ENCODE measurements at regions not wholly inside any gene's neighbourhood (a gene's known extent, or its start where the extent isn't known, plus 50 kb on each side); places are given as distances from the start of the nearest gene placed in this dataset.

DNA sequence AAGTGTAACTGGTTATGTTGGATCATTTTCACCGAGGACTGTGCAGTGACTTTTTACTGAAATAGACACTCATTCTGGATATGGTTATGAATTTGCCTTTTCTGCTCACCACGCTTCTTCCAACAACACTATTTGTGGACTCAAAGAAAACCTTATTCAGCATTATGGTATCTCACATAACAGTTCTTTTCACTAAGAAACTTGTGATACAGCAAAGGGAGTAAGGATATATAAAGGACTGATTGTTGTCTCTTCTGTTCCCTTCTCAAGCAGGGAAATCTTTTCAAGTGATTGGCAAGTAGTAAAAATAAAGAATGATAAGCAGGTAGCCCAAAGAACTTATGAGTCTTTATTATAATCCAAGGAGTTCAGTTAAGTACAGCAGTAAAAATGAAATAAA is 131.5 kb upstream of the SV2C start (continued):
- TF ChIP-seq, protein P1, sequence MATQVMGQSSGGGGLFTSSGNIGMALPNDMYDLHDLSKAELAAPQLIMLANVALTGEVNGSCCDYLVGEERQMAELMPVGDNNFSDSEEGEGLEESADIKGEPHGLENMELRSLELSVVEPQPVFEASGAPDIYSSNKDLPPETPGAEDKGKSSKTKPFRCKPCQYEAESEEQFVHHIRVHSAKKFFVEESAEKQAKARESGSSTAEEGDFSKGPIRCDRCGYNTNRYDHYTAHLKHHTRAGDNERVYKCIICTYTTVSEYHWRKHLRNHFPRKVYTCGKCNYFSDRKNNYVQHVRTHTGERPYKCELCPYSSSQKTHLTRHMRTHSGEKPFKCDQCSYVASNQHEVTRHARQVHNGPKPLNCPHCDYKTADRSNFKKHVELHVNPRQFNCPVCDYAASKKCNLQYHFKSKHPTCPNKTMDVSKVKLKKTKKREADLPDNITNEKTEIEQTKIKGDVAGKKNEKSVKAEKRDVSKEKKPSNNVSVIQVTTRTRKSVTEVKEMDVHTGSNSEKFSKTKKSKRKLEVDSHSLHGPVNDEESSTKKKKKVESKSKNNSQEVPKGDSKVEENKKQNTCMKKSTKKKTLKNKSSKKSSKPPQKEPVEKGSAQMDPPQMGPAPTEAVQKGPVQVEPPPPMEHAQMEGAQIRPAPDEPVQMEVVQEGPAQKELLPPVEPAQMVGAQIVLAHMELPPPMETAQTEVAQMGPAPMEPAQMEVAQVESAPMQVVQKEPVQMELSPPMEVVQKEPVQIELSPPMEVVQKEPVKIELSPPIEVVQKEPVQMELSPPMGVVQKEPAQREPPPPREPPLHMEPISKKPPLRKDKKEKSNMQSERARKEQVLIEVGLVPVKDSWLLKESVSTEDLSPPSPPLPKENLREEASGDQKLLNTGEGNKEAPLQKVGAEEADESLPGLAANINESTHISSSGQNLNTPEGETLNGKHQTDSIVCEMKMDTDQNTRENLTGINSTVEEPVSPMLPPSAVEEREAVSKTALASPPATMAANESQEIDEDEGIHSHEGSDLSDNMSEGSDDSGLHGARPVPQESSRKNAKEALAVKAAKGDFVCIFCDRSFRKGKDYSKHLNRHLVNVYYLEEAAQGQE (IDR thresholded peaks at IDR 0.05; ENCODE audit: unreplicated experiment): no peak

DNA sequence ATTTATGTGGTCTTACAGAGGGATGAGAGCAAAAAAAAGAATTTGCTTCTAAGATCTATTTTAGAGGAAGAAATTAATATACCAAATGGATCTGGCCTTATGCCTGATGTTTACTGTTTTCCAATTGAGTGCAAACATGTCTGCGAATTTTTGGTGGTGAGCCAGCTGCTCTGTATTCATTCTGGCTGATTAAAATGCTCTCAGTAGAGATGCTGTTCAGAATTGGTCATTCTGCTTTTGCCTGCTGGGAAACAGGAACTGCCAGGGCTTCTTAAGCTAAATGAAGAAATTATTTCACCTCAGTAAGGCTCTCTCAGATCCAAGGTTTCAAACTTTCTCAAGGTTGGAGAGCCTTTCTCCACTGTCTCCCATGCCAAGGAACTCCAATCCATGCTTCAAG is 132.0 kb upstream of the SV2C start:
- no peaks in the 10 kb centered on the region for H4K20me1 ChIP-seq (replicated peaks; ENCODE audit: insufficient read depth)
- DNase-seq (ENCODE audit: low spot score) (no peak), ATAC-seq (no peak)
- no peaks in the 10 kb centered on the region for H3F3A ChIP-seq (replicated peaks; ENCODE audit: low read depth)
- Mint-ChIP-seq H3K9me3 (no peaks in the 10 kb centered on the region; the same call in 2 of the 3 replicates), H3K27ac (no peak overlapping the region), H3K4me3 (no peak overlapping the region), H3K4me1 (no peaks in the 10 kb centered on the region), H3K36me3 (ENCODE audit: low read depth) (no peaks in the 10 kb centered on the region), H3K27me3 (ENCODE audit: insufficient read depth, low read depth, poor library complexity) (peaks cover 2% of the 10 kb centered on the region)
- 0 out of 2 replicates have a peak, but pooled peaks cover 11% of the 10 kb centered on the region for H3K9me2 ChIP-seq (ENCODE audit: insufficient read depth)
- H3K4me1 ChIP-seq (ENCODE audit: insufficient read depth): no peaks in the 10 kb centered on the region
- H3K36me3 ChIP-seq (ENCODE audit: insufficient read depth): no peaks in the 10 kb centered on the region
- H3K79me2 ChIP-seq (replicated peaks; ENCODE audit: insufficient read depth): no peaks in the 10 kb centered on the region
- H3K4me2 ChIP-seq: no peak overlapping the region
- H3K4me3 ChIP-seq: no peak overlapping the region
- H2AFZ ChIP-seq: no peak overlapping the region
- H3K27ac ChIP-seq (ENCODE audit: low read depth): no peak overlapping the region
- H3K27me3 ChIP-seq (ENCODE audit: insufficient read depth): no peaks in the 10 kb centered on the region
- no peak for TF ChIP-seq EZH2phosphoT487 (IDR thresholded peaks at IDR 0.05; ENCODE audit: unreplicated experiment)
- TF ChIP-seq, protein P2, sequence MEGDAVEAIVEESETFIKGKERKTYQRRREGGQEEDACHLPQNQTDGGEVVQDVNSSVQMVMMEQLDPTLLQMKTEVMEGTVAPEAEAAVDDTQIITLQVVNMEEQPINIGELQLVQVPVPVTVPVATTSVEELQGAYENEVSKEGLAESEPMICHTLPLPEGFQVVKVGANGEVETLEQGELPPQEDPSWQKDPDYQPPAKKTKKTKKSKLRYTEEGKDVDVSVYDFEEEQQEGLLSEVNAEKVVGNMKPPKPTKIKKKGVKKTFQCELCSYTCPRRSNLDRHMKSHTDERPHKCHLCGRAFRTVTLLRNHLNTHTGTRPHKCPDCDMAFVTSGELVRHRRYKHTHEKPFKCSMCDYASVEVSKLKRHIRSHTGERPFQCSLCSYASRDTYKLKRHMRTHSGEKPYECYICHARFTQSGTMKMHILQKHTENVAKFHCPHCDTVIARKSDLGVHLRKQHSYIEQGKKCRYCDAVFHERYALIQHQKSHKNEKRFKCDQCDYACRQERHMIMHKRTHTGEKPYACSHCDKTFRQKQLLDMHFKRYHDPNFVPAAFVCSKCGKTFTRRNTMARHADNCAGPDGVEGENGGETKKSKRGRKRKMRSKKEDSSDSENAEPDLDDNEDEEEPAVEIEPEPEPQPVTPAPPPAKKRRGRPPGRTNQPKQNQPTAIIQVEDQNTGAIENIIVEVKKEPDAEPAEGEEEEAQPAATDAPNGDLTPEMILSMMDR (conservative IDR thresholded peaks at IDR 0.05; ENCODE audit: low read depth in 2 of 2): no peak
- no peak for TF ChIP-seq ZNF114 (CRISPR knock-in tag; IDR thresholded peaks at IDR 0.05)
- no peak for TF ChIP-seq NANOG (IDR thresholded peaks at IDR 0.05; ENCODE audit: borderline replicate concordance)
- TF ChIP-seq STAT1 (IDR thresholded peaks at IDR 0.05; ENCODE audit: unreplicated experiment): no peak
- no peak for TF ChIP-seq POLR2AphosphoS5 (IDR thresholded peaks at IDR 0.05; ENCODE audit: low read depth)
- TF ChIP-seq, protein P3, sequence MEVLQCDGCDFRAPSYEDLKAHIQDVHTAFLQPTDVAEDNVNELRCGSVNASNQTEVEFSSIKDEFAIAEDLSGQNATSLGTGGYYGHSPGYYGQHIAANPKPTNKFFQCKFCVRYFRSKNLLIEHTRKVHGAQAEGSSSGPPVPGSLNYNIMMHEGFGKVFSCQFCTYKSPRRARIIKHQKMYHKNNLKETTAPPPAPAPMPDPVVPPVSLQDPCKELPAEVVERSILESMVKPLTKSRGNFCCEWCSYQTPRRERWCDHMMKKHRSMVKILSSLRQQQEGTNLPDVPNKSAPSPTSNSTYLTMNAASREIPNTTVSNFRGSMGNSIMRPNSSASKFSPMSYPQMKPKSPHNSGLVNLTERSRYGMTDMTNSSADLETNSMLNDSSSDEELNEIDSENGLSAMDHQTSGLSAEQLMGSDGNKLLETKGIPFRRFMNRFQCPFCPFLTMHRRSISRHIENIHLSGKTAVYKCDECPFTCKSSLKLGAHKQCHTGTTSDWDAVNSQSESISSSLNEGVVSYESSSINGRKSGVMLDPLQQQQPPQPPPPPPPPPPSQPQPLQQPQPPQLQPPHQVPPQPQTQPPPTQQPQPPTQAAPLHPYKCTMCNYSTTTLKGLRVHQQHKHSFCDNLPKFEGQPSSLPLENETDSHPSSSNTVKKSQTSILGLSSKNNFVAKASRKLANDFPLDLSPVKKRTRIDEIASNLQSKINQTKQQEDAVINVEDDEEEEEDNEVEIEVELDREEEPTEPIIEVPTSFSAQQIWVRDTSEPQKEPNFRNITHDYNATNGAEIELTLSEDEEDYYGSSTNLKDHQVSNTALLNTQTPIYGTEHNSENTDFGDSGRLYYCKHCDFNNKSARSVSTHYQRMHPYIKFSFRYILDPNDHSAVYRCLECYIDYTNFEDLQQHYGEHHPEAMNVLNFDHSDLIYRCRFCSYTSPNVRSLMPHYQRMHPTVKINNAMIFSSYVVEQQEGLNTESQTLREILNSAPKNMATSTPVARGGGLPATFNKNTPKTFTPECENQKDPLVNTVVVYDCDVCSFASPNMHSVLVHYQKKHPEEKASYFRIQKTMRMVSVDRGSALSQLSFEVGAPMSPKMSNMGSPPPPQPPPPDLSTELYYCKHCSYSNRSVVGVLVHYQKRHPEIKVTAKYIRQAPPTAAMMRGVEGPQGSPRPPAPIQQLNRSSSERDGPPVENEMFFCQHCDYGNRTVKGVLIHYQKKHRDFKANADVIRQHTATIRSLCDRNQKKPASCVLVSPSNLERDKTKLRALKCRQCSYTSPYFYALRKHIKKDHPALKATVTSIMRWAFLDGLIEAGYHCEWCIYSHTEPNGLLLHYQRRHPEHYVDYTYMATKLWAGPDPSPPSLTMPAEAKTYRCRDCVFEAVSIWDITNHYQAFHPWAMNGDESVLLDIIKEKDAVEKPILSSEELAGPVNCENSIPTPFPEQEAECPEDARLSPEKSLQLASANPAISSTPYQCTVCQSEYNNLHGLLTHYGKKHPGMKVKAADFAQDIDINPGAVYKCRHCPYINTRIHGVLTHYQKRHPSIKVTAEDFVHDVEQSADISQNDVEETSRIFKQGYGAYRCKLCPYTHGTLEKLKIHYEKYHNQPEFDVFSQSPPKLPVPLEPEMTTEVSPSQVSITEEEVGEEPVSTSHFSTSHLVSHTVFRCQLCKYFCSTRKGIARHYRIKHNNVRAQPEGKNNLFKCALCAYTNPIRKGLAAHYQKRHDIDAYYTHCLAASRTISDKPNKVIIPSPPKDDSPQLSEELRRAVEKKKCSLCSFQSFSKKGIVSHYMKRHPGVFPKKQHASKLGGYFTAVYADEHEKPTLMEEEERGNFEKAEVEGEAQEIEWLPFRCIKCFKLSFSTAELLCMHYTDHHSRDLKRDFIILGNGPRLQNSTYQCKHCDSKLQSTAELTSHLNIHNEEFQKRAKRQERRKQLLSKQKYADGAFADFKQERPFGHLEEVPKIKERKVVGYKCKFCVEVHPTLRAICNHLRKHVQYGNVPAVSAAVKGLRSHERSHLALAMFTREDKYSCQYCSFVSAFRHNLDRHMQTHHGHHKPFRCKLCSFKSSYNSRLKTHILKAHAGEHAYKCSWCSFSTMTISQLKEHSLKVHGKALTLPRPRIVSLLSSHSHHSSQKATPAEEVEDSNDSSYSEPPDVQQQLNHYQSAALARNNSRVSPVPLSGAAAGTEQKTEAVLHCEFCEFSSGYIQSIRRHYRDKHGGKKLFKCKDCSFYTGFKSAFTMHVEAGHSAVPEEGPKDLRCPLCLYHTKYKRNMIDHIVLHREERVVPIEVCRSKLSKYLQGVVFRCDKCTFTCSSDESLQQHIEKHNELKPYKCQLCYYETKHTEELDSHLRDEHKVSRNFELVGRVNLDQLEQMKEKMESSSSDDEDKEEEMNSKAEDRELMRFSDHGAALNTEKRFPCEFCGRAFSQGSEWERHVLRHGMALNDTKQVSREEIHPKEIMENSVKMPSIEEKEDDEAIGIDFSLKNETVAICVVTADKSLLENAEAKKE (CRISPR knock-in tag; IDR thresholded peaks at IDR 0.05): no peak
- TF ChIP-seq, protein P1 (IDR thresholded peaks at IDR 0.05; ENCODE audit: unreplicated experiment): no peak
- TF ChIP-seq JUNB (IDR thresholded peaks at IDR 0.05; ENCODE audit: unreplicated experiment): no peak
- no peak for TF ChIP-seq ZNF331 (CRISPR knock-in tag; IDR thresholded peaks at IDR 0.05; ENCODE audit: low read depth)
- TF ChIP-seq EZH2 (IDR thresholded peaks at IDR 0.05; ENCODE audit: low read depth, unreplicated experiment): no peak
